Thyroid gland (tissue), 4 donors: ENCODE measurements at regions not wholly inside any gene's neighbourhood (a gene's known extent, or its start where the extent isn't known, plus 50 kb on each side); places are given as distances from the start of the nearest gene placed in this dataset.
"Not testable (repeated sequence)": the region's sequence is repeated elsewhere in the genome, so short reads cannot be mapped to it uniquely, and the experiment has no call there.

Experiments
- POLR2A ChIP-seq, 2 donors: fragments of 450-650 bp; IDR thresholded peaks; one replicate each; pipeline ENCODE4 v1.6.1; 2017; ENCODE audit warnings: antibody characterized with exemption in 2 of 2, mild to moderate bottlenecking in 2 of 2, moderate library complexity in 1 of 2
- TF ChIP-seq, protein P1 (sequence below), 6 experiments: fragments of 200-600 bp in 3 of 6; fragments of 450-650 bp in 3 of 6; sonication (generic) in 3 of 6; IDR thresholded peaks; one replicate each; pipeline ENCODE4 v1.5.1; 2016 to 2019; ENCODE audit warnings: antibody characterized with exemption in 6 of 6, mild to moderate bottlenecking in 2 of 6, inconsistent platforms in 1 of 6, moderate library complexity in 1 of 6

DNA sequence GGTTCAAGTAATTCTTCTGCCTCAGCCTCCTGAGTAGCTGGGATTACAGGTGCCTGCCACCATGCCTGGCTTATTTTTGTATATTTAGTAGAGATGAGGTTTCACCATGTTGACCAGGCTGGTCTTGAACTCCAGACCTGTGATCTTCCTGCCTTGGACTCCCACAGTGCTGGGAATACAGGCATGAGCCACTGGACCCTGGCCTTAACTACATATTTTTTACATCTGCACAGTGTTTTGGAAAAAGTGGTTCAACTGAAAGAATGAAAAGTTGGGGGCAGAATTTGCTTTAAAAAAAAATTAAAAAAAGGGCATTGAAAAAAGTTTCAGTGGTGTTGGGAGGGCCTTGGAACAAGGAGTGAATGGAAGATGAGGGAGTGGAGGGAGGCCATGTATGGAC is 88.9 kb upstream of the TPTE start:
- TF ChIP-seq, protein P1, sequence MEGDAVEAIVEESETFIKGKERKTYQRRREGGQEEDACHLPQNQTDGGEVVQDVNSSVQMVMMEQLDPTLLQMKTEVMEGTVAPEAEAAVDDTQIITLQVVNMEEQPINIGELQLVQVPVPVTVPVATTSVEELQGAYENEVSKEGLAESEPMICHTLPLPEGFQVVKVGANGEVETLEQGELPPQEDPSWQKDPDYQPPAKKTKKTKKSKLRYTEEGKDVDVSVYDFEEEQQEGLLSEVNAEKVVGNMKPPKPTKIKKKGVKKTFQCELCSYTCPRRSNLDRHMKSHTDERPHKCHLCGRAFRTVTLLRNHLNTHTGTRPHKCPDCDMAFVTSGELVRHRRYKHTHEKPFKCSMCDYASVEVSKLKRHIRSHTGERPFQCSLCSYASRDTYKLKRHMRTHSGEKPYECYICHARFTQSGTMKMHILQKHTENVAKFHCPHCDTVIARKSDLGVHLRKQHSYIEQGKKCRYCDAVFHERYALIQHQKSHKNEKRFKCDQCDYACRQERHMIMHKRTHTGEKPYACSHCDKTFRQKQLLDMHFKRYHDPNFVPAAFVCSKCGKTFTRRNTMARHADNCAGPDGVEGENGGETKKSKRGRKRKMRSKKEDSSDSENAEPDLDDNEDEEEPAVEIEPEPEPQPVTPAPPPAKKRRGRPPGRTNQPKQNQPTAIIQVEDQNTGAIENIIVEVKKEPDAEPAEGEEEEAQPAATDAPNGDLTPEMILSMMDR (IDR thresholded peaks at IDR 0.05) = not testable (repeated sequence)
- not testable (repeated sequence) for TF ChIP-seq POLR2A (IDR thresholded peaks at IDR 0.05)
